Adrenal gland (tissue), 5 donors: ENCODE measurements at regions not wholly inside any gene's neighbourhood (a gene's known extent, or its start where the extent isn't known, plus 50 kb on each side); places are given as distances from the start of the nearest gene placed in this dataset.

Experiments used
- CTCF ChIP-seq, 6 experiments: fragments of 450-650 bp in 4 of 6; fragments of 200-600 bp in 2 of 6; sonication (generic) in 1 of 6; IDR thresholded peaks; 1 replicate in 5 of 6; 2 replicates in 1 of 6; pipeline versions ENCODE4 v1.5.1 to v1.8.0; 2016 to 2021; ENCODE audit warnings: antibody characterized with exemption in 6 of 6, mild to moderate bottlenecking in 2 of 6, moderate library complexity in 1 of 6
- POLR2A ChIP-seq, 2 donors: fragments of 450-650 bp; IDR thresholded peaks; one replicate each; pipeline ENCODE4 v1.6.1; 2017; ENCODE audit warnings: antibody characterized with exemption in 2 of 2, mild to moderate bottlenecking in 2 of 2, moderate library complexity in 1 of 2
- donor health status: DM: no; HTN: no; CAD: no.

- TF ChIP-seq CTCF (IDR thresholded peaks at IDR 0.05) = no peak
- TF ChIP-seq POLR2A (IDR thresholded peaks at IDR 0.05) = no peak
Measured at GRCh38 chr6:138655828-138656227, 117.7 kb upstream of the CCDC28A start.
